PC-9 (cell line): ENCODE measurements at regions not wholly inside any gene's neighbourhood (a gene's known extent, or its start where the extent isn't known, plus 50 kb on each side); places are given as distances from the start of the nearest gene placed in this dataset.

Experiments
- BruUV-seq: library from RNA; stranded (reverse); fragments of 400-500 nt; replicated peaks from 2 replicates; lab custom pipeline; 2021; lab: Mats Ljungman, UMichigan
- CTCF ChIA-PET: fragments of 300-600 bp; sonication (Branson Sonifier 250); formaldehyde crosslinking; loops from one replicate; lab custom pipeline; 2022; ENCODE audit warnings: antibody characterized with exemption; lab: Charles Lee
- POLR2A ChIA-PET: fragments of 300-600 bp; sonication (Branson Sonifier 250); formaldehyde crosslinking; loops from one replicate; lab custom pipeline; 2022; ENCODE audit warnings: antibody characterized with exemption; ENCODE audit not compliant: unreplicated experiment; lab: Charles Lee
- DNase-seq, 2 experiments: peaks; one replicate each; pipeline versions ENCODE4 v3.0.0 to v3.0.0-alpha.2; 2015 to 2022; ENCODE audit warnings: mixed read lengths in 1 of 2
- H2AFZ ChIP-seq: fragments of 200-600 bp; sonication (generic); 2 replicates; pipeline ENCODE4 v1.8.1; 2017; ENCODE audit warnings: antibody characterized with exemption
- H3F3A ChIP-seq: fragments of 200-600 bp; sonication (generic); 2 replicates; pipeline ENCODE4 v1.8.1; 2017; ENCODE audit warnings: antibody characterized with exemption, mild to moderate bottlenecking, low read depth; ENCODE audit not compliant: insufficient read depth
- H3K27ac ChIP-seq: fragments of 200-600 bp; sonication (generic); 2 replicates; pipeline ENCODE4 v1.6.1; 2016; ENCODE audit warnings: mixed run types
- H3K27me3 ChIP-seq: fragments of 200-600 bp; sonication (generic); 2 replicates; pipeline ENCODE4 v1.6.1; 2016; ENCODE audit warnings: low read depth, mixed run types; ENCODE audit not compliant: insufficient read depth
- H3K36me3 ChIP-seq: fragments of 200-600 bp; sonication (generic); 2 replicates; pipeline ENCODE4 v1.6.1; 2016; ENCODE audit warnings: low read depth, mixed run types
- H3K4me1 ChIP-seq: fragments of 200-600 bp; sonication (generic); replicated peaks from 2 replicates; pipeline ENCODE4 v1.6.1; 2016; ENCODE audit warnings: mixed run types; ENCODE audit not compliant: insufficient read depth
- H3K4me2 ChIP-seq: fragments of 200-600 bp; sonication (generic); 2 replicates; pipeline ENCODE4 v1.6.1; 2017; ENCODE audit warnings: mixed run types
- H3K4me3 ChIP-seq: fragments of 200-600 bp; sonication (generic); 2 replicates; pipeline ENCODE4 v1.6.1; 2016; ENCODE audit warnings: mixed run types
- H3K79me2 ChIP-seq: fragments of 200-600 bp; sonication (generic); 2 replicates; pipeline ENCODE4 v1.6.1; 2017; ENCODE audit warnings: low read depth, mixed run types
- H3K9me2 ChIP-seq: fragments of 200-600 bp; sonication (generic); 2 replicates; pipeline ENCODE4 v1.8.1; 2017; ENCODE audit warnings: mild to moderate bottlenecking; ENCODE audit not compliant: insufficient read depth
- H3K9me3 ChIP-seq: fragments of 200-600 bp; sonication (generic); 2 replicates; pipeline ENCODE4 v1.8.1; 2016; ENCODE audit warnings: low read depth; ENCODE audit not compliant: insufficient read depth
- H4K20me1 ChIP-seq: fragments of 200-600 bp; sonication (generic); 2 replicates; pipeline ENCODE4 v1.8.1; 2017; ENCODE audit not compliant: insufficient read depth
- CTCF ChIP-seq: fragments of 200-600 bp; sonication (generic); conservative IDR thresholded peaks from 2 replicates; pipeline ENCODE4 v1.6.1; 2017; ENCODE audit warnings: mixed run types, antibody characterized with exemption, mild to moderate bottlenecking, moderate library complexity
- EZH2 ChIP-seq: fragments of 200-600 bp; sonication (generic); IDR thresholded peaks from 2 replicates; pipeline ENCODE4 v1.8.0; 2017; ENCODE audit warnings: antibody characterized with exemption, low read depth
- intact Hi-C: fragments of 100-400 bp; cut with micrococcal nuclease; formaldehyde crosslinking; loops from one replicate; pipeline ENCODE4 v1.10.0; 2022; ENCODE audit not compliant: unreplicated experiment

- Histone ChIP-seq H3K36me3 (no peaks in the 10 kb centered on the region), H3K4me1 (no peaks in the 10 kb centered on the region), H3F3A (no peaks in the 10 kb centered on the region), H2AFZ (no peak overlapping the region), H3K79me2 (no peaks in the 10 kb centered on the region), H3K27ac (no peak overlapping the region), H3K4me2 (no peak overlapping the region), H3K9me2 (no peaks in the 10 kb centered on the region), H3K4me3 (no peak overlapping the region), H4K20me1 (no peaks in the 10 kb centered on the region), H3K9me3 (no peaks in the 10 kb centered on the region), H3K27me3 (no peaks in the 10 kb centered on the region)
- ChIA-PET POLR2A (interaction anchor here (0.6 kb wide), 1 partner anchor 1088 kb away, joined by 3 read pairs; no protein-coding TSS in a partner anchor), CTCF (no interaction called here)
- TF ChIP-seq CTCF (no peak), EZH2 (no peak)
- intact Hi-C loops: loop anchor here (10.0 kb wide), 1 partner anchor 168 kb away; no protein-coding TSS in a partner anchor
- DNase-seq: no peak
- no TSS peak for BruUV-seq
Observed at GRCh38 chr2:204313256-204313655, 232.0 kb upstream of the PARD3B start.

GRCh38 chr2:204315236-204315662 lies 230.0 kb upstream of the PARD3B start:
- Histone ChIP-seq H3K27ac (no peak overlapping the region), H3K36me3 (no peaks in the 10 kb centered on the region), H3K79me2 (no peaks in the 10 kb centered on the region), H3K9me3 (no peaks in the 10 kb centered on the region), H4K20me1 (no peaks in the 10 kb centered on the region), H3K4me2 (no peak overlapping the region), H3K4me1 (no peaks in the 10 kb centered on the region), H3K4me3 (no peak overlapping the region), H3K9me2 (no peaks in the 10 kb centered on the region), H2AFZ (no peak overlapping the region), H3F3A (no peaks in the 10 kb centered on the region), H3K27me3 (no peaks in the 10 kb centered on the region)
- TF ChIP-seq EZH2 (no peak), CTCF (no peak)
- intact Hi-C loops: loop anchor here (10.0 kb wide), 1 partner anchor 170 kb away; no protein-coding TSS in a partner anchor
- ChIA-PET POLR2A (no interaction called here), CTCF (no interaction called here)
- no peak for DNase-seq
- BruUV-seq: no TSS peak

GRCh38 chr2:204317640-204318039 lies 227.6 kb upstream of the PARD3B start:
- no peaks in the 10 kb centered on the region for H3K79me2 ChIP-seq
- H3K9me3 ChIP-seq: no peaks in the 10 kb centered on the region
- H3K27me3 ChIP-seq: no peaks in the 10 kb centered on the region
- no peaks in the 10 kb centered on the region for H3K36me3 ChIP-seq
- no peaks in the 10 kb centered on the region for H3F3A ChIP-seq
- no peaks in the 10 kb centered on the region for H4K20me1 ChIP-seq
- H3K9me2 ChIP-seq: no peaks in the 10 kb centered on the region
- CTCF ChIA-PET: no interaction called here
- no peak for TF ChIP-seq CTCF
- TF ChIP-seq EZH2: no peak
- no peak overlapping the region for H3K4me3 ChIP-seq
- H3K27ac ChIP-seq: no peak overlapping the region
- H3K4me1 ChIP-seq: no peaks in the 10 kb centered on the region
- POLR2A ChIA-PET: interaction anchor here (0.6 kb wide), 1 partner anchor 533 kb away, joined by 3 read pairs; no protein-coding TSS in a partner anchor
- no peak for DNase-seq
- BruUV-seq: no TSS peak
- intact Hi-C loops: loop anchor here (10.0 kb wide), 1 partner anchor 173 kb away; no protein-coding TSS in a partner anchor
- no peak overlapping the region for H3K4me2 ChIP-seq
- no peak overlapping the region for H2AFZ ChIP-seq
